ENCODE measurements at regions not wholly inside any gene's neighbourhood (a gene's known extent, or its start where the extent isn't known, plus 50 kb on each side); places are given as distances from the start of the nearest gene placed in this dataset.

DNA sequence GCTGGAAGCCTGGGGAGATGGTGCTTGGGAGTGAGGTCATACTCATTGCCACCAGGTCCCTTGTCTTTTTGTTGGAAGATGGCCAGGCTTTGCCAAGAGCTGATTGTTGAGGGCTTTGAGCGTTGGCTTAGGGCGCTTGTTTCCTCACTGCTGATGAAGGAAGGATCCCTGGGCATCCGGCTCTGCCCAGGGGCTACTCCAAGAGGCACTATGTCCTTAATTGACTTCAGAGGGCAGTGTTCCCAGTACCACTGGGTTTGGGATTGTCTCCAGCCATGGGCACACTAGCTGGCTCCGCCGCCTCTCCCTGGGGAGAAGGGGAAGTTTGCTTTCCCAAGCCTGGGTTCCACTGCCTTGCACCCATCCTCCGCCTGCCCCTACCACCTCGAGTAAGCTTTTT lies 57.2 kb upstream of the RGMA start:
- ChIA-PET CTCF (ENCODE audit: partially characterized antibody) (interaction anchor here (1.0 to 1.6 kb wide), 4 partner anchors 16 to 74 kb away, joined by 3 to 6 read pairs (median 4); no protein-coding TSS in a partner anchor), POLR2A (ENCODE audit: partially characterized antibody) (no interaction called here)
- Histone ChIP-seq H3K18ac (ENCODE audit: extremely low read depth, low read length) (no peak overlapping the region), H2BK12ac (ENCODE audit: low read depth, low read length) (no peak overlapping the region), H3K79me1 (ENCODE audit: low read depth, low read length) (no peaks in the 10 kb centered on the region), H4K8ac (ENCODE audit: extremely low read depth, insufficient read depth, low read length) (no peak overlapping the region), H3K4me2 (ENCODE audit: insufficient read depth in 1 of 2, low read depth in 2 of 2, low read length in 2 of 2) (no peak overlapping the region), H2AK5ac (ENCODE audit: low read depth, low read length) (no peak overlapping the region), H3K4me1 (replicated peaks in 1 of 4; ENCODE audit: control insufficient read depth in 3 of 4, insufficient read depth in 4 of 4, low read length in 3 of 4) (peaks cover 0 to 2% (median 0%) of the 10 kb centered on the region in 4 experiments; a peak in 2 of 7 replicates), H3K23ac (ENCODE audit: insufficient read length) (no peak overlapping the region), H2BK5ac (ENCODE audit: low read depth, low read length) (no peak overlapping the region), H3K79me2 (ENCODE audit: control insufficient read depth in 1 of 2, insufficient read depth in 2 of 2, low read length in 2 of 2) (no peaks in the 10 kb centered on the region), H3K27me3 (replicated peaks in 1 of 4; ENCODE audit: control insufficient read depth in 3 of 4, extremely low read depth in 1 of 4, insufficient read depth in 3 of 4, low read length in 3 of 4) (peaks cover 0 to 2% (median 0%) of the 10 kb centered on the region in 4 experiments; a peak in 1 of 7 replicates), H3K23me2 (ENCODE audit: low read depth, low read length) (0 out of 2 replicates have a peak, but pooled peaks cover 2% of the 10 kb centered on the region), H3K14ac (ENCODE audit: insufficient read length) (no peak overlapping the region), H3K36me3 (ENCODE audit: control insufficient read depth in 2 of 4, insufficient read depth in 4 of 4, low read length in 3 of 4) (no peaks in the 10 kb centered on the region), H4K91ac (replicated peaks; ENCODE audit: insufficient read length, low read length) (no peak overlapping the region), H2AFZ (ENCODE audit: low read length) (no peak overlapping the region), H2BK120ac (replicated peaks; ENCODE audit: low read depth, low read length) (no peak overlapping the region), H3K56ac (replicated peaks; ENCODE audit: insufficient read length, low read depth, low read length) (no peak overlapping the region), H2BK15ac (ENCODE audit: low read length) (no peak overlapping the region), H4K20me1 (replicated peaks in 1 of 2; ENCODE audit: control insufficient read depth in 1 of 2, insufficient read depth in 2 of 2, low read length in 2 of 2) (no peaks in the 10 kb centered on the region), H2BK20ac (ENCODE audit: low read length) (no peak overlapping the region), H3K27ac (ENCODE audit: low read depth, low read length) (no peak overlapping the region), H3K9me3 (ENCODE audit: insufficient read depth in 2 of 2, low read depth in 1 of 2, low read length in 1 of 2) (no peaks in the 10 kb centered on the region), H4K5ac (ENCODE audit: insufficient read length, low read depth, low read length) (no peak overlapping the region), H3K4ac (replicated peaks; ENCODE audit: insufficient read length, low read depth, low read length) (no peak overlapping the region), H3K4me3 (ENCODE audit: extremely low read depth in 1 of 4, insufficient read depth in 2 of 4, low read depth in 3 of 4, low read length in 4 of 4) (no peak overlapping the region), H3K9ac (replicated peaks in 1 of 4; ENCODE audit: extremely low read depth in 1 of 4, low read depth in 3 of 4, low read length in 3 of 4) (no peak overlapping the region)
- WGBS, 2 experiments (ENCODE audit: extremely low coverage in 1 of 2, insufficient coverage in 1 of 2, insufficient read length in 1 of 2, insufficient replicate concordance in 2 of 2, low coverage in 1 of 2, low lambda C conversion rate in 2 of 2, missing lambda C conversion rate in 1 of 2), result 80% methylated on average over 5 of the region's 7 CpGs; no CpG with 5 or more reads in 1 of the 2 experiments
- no peak for TF ChIP-seq TAF7 (optimal IDR thresholded peaks at IDR 0.05; ENCODE audit: borderline replicate concordance, low read depth, low read length)
- no peak for TF ChIP-seq JUN (IDR thresholded peaks at IDR 0.05; ENCODE audit: low read depth, low read length)
- TF ChIP-seq KDM5A (IDR thresholded peaks at IDR 0.05; ENCODE audit: low read length), result no peak
- no peak for TF ChIP-seq CEBPB (IDR thresholded peaks at IDR 0.05; ENCODE audit: low read depth, low read length)
- TF ChIP-seq, protein P1, sequence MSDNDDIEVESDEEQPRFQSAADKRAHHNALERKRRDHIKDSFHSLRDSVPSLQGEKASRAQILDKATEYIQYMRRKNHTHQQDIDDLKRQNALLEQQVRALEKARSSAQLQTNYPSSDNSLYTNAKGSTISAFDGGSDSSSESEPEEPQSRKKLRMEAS (IDR thresholded peaks at IDR 0.05), result no peak
- no peak for TF ChIP-seq KDM4A (IDR thresholded peaks at IDR 0.05; ENCODE audit: low read depth, low read length, severe bottlenecking)
- no peak for TF ChIP-seq KDM1A (IDR thresholded peaks at IDR 0.05; ENCODE audit: borderline replicate concordance, low read length)
- DNase-seq (ENCODE audit: low read depth in 1 of 2, low spot score in 2 of 2), result no peak
- no peak for FAIRE-seq

Measured in H1 (cell line).